Transverse colon (tissue), 4 donors: ENCODE measurements at regions not wholly inside any gene's neighbourhood (a gene's known extent, or its start where the extent isn't known, plus 50 kb on each side); places are given as distances from the start of the nearest gene placed in this dataset.

Experiments
- DNase-seq: peaks from one replicate; pipeline ENCODE4 v3.0.0-alpha.2; 2019
- H3K27ac ChIP-seq, 4 donors: fragments of 200-600 bp; sonication (generic); 2 replicates each; pipeline ENCODE4 v1.5.1; 2016 to 2018; ENCODE audit warnings: inconsistent platforms in 4 of 4
- H3K27me3 ChIP-seq: fragments of 200-600 bp; sonication (generic); 2 replicates; pipeline ENCODE4 v1.5.1; 2017; ENCODE audit warnings: inconsistent platforms
- H3K36me3 ChIP-seq, 4 donors: fragments of 200-600 bp; sonication (generic); 2 replicates each; pipeline ENCODE4 v1.5.1; 2017 to 2019; ENCODE audit warnings: inconsistent platforms in 4 of 4
- H3K4me1 ChIP-seq, 4 donors: fragments of 200-600 bp; sonication (generic); 2 replicates each; pipeline ENCODE4 v1.5.1; 2017 to 2020; ENCODE audit warnings: inconsistent platforms in 4 of 4
- H3K4me3 ChIP-seq, 4 donors: fragments of 200-600 bp; sonication (generic); 1 replicate in 1 of 4; 2 replicates in 3 of 4; pipeline versions ENCODE4 v1.5.1 to v1.6.1; 2017 to 2019; ENCODE audit warnings: inconsistent platforms in 4 of 4
- H3K9me3 ChIP-seq, 2 donors: fragments of 200-600 bp; sonication (generic); 2 replicates each; pipeline ENCODE4 v1.5.1; 2017 to 2019; ENCODE audit warnings: inconsistent platforms in 2 of 2
- CTCF ChIP-seq, 5 experiments: fragments of 200-600 bp in 3 of 5; fragments of 450-650 bp in 2 of 5; sonication (generic) in 3 of 5; IDR thresholded peaks; 1 replicate in 2 of 5; 2 replicates in 3 of 5; pipeline ENCODE4 v1.5.1; 2016 to 2017; ENCODE audit warnings: antibody characterized with exemption in 5 of 5, inconsistent platforms in 3 of 5, mild to moderate bottlenecking in 2 of 5, moderate library complexity in 1 of 5
- EP300 ChIP-seq: sonication (generic); formaldehyde crosslinking; IDR thresholded peaks from one replicate; pipeline ENCODE4 v1.6.1; 2017; ENCODE audit warnings: antibody characterized with exemption, low read depth
- POLR2A ChIP-seq: fragments of 450-650 bp; IDR thresholded peaks from one replicate; pipeline ENCODE4 v1.6.1; 2016; ENCODE audit warnings: antibody characterized with exemption, mild to moderate bottlenecking, moderate library complexity
- POLR2AphosphoS5 ChIP-seq, 3 donors: sonication (generic); formaldehyde crosslinking; IDR thresholded peaks; one replicate each; pipeline ENCODE4 v1.6.1; 2016; ENCODE audit warnings: antibody characterized with exemption in 3 of 3
- WGBS, 2 donors: methylation state at CpG; one replicate each; pipeline ENCODE4 v1.1.5; 2018; ENCODE audit warnings: low coverage in 1 of 2; 5-methylcytosine and 5-hydroxymethylcytosine counted together
- in situ Hi-C, 4 donors: fragments of 200-750 bp; cut with MboI; loops; one replicate each; pipeline versions ENCODE4 v1.15.0 to v1.15.1; 2017; ENCODE audit warnings: low sequenced_read_pairs in 3 of 4, low pct_ligation_motif_present in 1 of 4, low pct_unique_long_range_greater_than_20kb in 1 of 4
- intact Hi-C: fragments of 100-400 bp; cut with DNase I; formaldehyde crosslinking; loops from one replicate; pipeline ENCODE4 v1.15.1; 2023; ENCODE audit warnings: low total_unique reads

GRCh38 chr7:67552738-67553137, 556.1 kb downstream of the TYW1 start:
- WGBS, 2 donors = 78 to 80% methylated on average over 3 to 5 of the region's 5 CpGs
- Histone ChIP-seq H3K4me3 (no peak overlapping the region), H3K27me3 (no peaks in the 10 kb centered on the region), H3K4me1 (no peaks in the 10 kb centered on the region), H3K9me3 (no peaks in the 10 kb centered on the region), H3K27ac (no peak overlapping the region), H3K36me3 (no peaks in the 10 kb centered on the region)
- DNase-seq = no peak
- in situ Hi-C loops = no loop called here
- TF ChIP-seq POLR2AphosphoS5 (IDR thresholded peaks at IDR 0.05) = no peak
- no peak for TF ChIP-seq CTCF (IDR thresholded peaks at IDR 0.05)
- TF ChIP-seq EP300 = no peak
- TF ChIP-seq POLR2A = no peak
- intact Hi-C loops = no loop called here

DNA sequence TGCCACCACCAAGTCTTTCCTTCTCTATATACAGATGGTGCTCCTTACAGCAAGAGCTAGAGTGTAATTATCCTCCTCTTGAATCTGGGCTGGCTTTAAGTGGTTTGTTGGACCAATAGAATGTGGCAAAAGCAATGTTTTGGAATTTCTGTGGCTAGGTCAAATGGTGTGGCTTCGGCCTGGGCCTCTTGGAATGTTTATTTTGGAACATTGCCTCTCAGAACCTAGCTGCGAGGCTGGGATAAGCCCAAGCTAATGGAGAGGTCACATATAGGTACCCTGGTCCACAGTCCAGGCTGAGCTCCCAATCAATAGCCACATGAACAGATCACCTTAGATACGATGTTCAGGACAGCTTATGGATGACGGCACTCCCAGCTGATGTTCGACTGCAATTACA, 556.7 kb downstream of the TYW1 start:
- H3K36me3 ChIP-seq = no peaks in the 10 kb centered on the region
- no peak overlapping the region for H3K27ac ChIP-seq
- in situ Hi-C loops = no loop called here
- no peak overlapping the region for H3K4me3 ChIP-seq
- H3K4me1 ChIP-seq = no peaks in the 10 kb centered on the region
- H3K27me3 ChIP-seq = no peaks in the 10 kb centered on the region
- no peak for DNase-seq
- intact Hi-C loops = no loop called here
- no peaks in the 10 kb centered on the region for H3K9me3 ChIP-seq
- TF ChIP-seq POLR2A = no peak
- TF ChIP-seq CTCF (IDR thresholded peaks at IDR 0.05) = no peak
- TF ChIP-seq EP300 = no peak
- no peak for TF ChIP-seq POLR2AphosphoS5 (IDR thresholded peaks at IDR 0.05)
- WGBS, 2 donors = 74% methylated on average over 5 of the region's 5 CpGs; no CpG with 5 or more reads in 1 of the 2 donors

DNA sequence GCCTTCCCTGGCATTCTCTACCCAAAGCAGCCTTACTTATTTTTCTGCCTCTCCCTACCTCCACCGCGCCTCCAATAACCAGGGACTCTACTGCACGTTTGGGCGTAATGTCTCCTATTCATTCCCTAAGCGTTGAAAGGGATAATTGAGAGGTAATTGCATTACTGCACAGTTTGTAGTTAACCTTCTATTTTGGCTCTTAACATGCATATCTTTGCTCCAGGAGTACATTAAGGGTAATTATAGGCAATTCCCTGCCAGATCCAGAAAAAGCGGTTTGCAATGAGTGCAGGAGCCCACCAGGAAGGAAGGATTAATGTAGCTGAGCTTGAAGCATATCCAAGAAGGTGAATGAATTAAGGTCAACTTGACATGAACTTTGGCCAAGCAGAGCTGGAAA, 558.4 kb downstream of the TYW1 start:
- no peak overlapping the region for H3K4me3 ChIP-seq
- in situ Hi-C loops = no loop called here
- H3K36me3 ChIP-seq = no peaks in the 10 kb centered on the region
- DNase-seq = no peak
- intact Hi-C loops = no loop called here
- no peak overlapping the region for H3K27ac ChIP-seq
- no peaks in the 10 kb centered on the region for H3K4me1 ChIP-seq
- 63 to 84% methylated on average over 2 to 6 of the region's 6 CpGs for WGBS, 2 donors
- H3K27me3 ChIP-seq = no peaks in the 10 kb centered on the region
- TF ChIP-seq POLR2A (no peak), POLR2AphosphoS5 (IDR thresholded peaks at IDR 0.05) (no peak), EP300 (no peak), CTCF (IDR thresholded peaks at IDR 0.05) (no peak)
- H3K9me3 ChIP-seq = no peaks in the 10 kb centered on the region

DNA sequence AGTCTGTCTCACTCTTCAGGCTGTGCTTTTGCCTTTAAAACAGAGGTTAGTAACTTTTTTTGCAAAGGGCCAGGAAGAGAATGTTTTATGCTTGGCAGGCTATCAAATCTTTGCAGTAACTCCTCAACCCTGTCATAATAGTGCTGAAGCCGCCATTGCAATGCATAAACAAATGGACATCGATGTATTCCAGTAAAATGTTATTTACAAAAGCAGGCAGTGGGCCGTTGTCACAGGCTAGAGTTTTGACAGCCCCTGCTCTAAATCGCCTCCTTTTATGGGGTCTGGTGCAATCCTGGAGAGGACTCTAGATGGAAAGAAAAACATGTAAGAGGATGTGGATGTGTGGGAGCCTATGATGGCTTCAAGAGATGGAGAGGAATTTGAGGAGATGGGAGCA, 568.3 kb downstream of the TYW1 start:
- in situ Hi-C loops (no loop called here), intact Hi-C loops (no loop called here)
- DNase-seq = no peak
- no peaks in the 10 kb centered on the region for H3K36me3 ChIP-seq
- H3K9me3 ChIP-seq = no peaks in the 10 kb centered on the region
- peak; percentile 50 to 83 (median 75) for TF ChIP-seq POLR2AphosphoS5 (IDR thresholded peaks at IDR 0.05)
- no peak for TF ChIP-seq EP300
- TF ChIP-seq CTCF (IDR thresholded peaks at IDR 0.05) = no peak
- TF ChIP-seq POLR2A = no peak
- H3K27ac ChIP-seq = peak overlapping the region in 3 of 4 donors; percentile 19 to 59 (median 28)
- WGBS, 2 donors = 50 to 53% methylated on average over 4 of the region's 4 CpGs
- no peak overlapping the region for H3K4me3 ChIP-seq
- H3K4me1 ChIP-seq = no peaks in the 10 kb centered on the region
- no peaks in the 10 kb centered on the region for H3K27me3 ChIP-seq
